HG03103 (cell line): ENCODE measurements at regions not wholly inside any gene's neighbourhood (a gene's known extent, or its start where the extent isn't known, plus 50 kb on each side); places are given as distances from the start of the nearest gene placed in this dataset.

Experiments used
- ATAC-seq: cut with Tn5 transposase; IDR thresholded peaks from one replicate; pipeline ENCODE4 v1.9.1; 2021; ENCODE audit warnings: low read depth; ENCODE audit not compliant: unreplicated experiment

GRCh38 chr12:116381240-116381743, 103.8 kb upstream of the MED13L start:
- no peak for ATAC-seq

- ATAC-seq: no peak
Measured at GRCh38 chr12:116381744-116382685, 104.5 kb upstream of the MED13L start.

DNA sequence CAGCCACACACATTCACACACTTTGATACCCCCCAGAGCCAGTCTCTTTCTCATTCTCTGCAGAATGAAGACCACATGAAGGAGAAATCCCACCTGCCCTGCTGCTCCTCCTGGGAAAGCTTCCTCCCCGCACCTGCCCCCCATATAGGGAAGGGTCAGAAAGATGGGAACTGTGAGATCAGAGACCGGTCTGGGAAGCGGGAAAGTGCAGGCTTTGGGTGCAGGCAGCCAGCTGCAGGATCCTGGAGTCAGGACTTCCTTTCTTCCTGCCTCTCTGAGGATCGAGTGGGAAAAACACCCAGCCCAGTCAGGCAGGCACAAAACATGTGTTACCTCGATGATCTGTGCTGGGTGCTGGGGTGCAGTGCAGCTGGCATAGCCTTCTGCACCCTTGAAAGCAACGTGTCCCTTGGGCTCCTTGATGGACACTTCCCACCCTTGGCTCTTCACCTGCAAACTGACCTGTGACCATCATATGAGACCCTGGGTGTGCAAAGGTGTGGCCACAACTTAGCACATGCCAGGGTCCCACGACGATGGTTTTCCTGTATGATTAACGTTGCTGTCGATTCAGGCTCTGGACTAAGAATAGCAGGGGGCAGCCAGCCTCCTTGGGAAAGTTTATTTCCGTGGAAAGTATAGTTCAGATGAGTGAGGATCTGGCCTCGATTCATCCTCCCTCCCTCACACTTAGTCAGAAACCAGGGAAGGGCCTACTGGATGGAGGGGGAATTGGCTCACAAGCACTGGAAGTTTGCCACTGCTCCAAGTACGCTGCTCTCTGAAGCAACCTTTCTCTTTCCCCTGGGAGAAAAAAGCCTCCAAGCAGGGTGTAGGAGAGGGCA, 105.4 kb upstream of the MED13L start:
- ATAC-seq: no peak

DNA sequence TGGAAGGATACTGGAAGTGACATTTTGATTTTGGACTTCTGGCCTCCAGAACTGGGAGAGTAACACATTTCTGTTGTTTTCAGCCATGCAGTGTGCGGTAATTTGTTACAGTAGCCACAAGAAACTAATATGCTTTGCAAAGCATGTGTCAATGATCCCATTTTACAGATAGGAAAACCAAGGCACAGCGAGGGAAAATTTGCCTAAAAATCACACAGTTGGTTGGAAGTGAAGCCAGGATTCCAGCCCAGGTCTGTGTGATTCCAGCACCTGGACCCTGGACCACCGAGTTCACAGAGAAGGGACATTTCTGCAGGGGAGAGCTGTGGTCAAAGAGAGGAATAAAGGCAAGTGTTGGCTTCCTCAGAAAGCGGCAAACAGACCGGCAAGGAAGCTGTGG, 106.7 kb upstream of the MED13L start:
- ATAC-seq: no peak

DNA sequence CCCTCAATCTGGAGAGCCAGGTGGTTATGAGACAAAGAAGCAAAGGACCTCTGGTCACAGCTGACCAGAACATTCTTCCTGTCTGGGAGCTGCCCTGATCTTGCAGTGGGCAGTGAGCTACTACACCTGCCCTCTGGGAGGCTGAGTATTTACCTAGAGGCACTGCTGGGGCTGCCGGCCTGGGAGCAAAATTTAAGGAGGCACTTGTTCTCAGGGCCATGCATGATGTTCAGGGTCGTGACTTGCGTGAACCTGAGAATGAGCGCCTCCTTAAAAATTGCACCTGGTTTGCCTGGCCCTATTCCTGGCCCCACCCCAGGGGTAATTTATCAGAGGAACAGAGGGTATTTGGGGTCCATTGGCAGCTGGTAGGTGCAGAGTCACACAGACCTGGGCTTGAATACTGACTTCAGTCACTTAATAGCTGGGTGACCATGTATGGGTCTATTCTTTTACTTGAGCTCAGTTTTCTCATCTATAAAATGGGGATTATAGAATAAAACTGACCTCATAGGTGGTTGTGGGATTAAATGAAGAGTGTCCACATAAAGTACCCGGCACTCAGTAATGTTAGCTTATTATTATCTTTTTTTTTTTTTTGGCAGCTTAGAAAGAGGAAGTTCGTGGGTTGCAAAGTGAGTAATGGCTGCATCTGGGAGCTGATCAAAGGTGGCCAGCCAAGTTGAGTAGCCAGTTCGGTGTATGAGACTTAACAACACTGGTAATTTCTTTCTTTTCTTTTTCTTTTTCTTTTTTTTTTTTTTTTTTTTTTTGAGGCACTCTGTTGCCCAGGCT, 107.4 kb upstream of the MED13L start:
- no peak for ATAC-seq

DNA sequence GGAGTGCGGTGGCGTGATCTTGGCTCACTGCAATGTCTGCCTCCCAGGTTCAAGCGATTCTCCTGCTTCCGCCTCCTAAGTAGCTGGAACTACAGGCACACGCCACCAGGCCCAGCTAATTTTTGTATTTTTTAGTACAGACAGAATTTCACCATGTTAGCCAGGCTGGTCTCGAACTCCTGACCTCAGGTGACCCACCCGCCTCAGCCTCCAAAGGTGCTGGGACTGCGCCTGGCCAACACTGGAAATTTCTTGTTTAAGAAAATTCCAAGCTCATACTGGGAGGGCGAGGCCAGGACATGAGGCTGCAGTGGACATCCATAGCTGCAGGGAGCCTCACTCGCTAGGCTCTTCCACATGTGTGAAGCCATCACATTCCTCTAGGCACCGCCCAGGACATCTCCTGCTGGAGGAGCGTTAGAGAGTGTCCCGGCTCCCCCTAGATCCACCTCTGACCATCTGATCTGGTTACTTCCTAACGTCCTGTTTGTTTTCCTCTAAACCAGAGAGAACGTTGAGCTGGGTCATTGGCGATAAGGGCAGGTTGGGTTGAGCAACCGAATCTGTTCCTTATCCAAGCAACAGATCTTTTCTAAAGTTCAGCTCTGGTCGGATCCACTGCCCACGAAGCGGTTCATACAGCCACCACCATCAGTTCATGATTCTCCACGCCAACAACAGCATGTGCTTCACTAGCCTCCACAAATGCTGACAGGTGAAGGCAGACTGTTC, 108.2 kb upstream of the MED13L start:
- no peak for ATAC-seq

DNA sequence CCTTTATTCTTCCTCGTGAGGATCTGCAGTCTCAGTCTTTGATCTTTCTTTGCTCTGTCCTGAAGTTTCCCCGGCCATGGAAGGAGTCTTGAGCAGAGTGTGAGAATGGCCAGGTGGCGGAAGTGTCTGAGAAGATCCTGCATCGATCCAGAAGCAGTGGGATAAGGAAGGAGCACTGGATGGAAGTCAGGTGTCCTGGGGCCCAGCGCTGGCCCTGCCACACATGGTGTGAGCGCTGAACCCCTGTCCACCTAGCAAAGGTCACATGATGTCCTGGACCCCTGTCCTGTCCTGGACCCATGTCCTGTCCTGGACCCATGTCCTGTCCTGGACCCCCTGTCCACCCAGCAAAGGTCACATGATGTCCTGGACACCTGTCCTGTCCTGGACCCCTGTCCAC, 111.8 kb upstream of the MED13L start:
- no peak for ATAC-seq

GRCh38 chr12:116389990-116390389, 112.5 kb upstream of the MED13L start:
- no peak for ATAC-seq

GRCh38 chr12:116390401-116391335, 113.2 kb upstream of the MED13L start:
- no peak for ATAC-seq

- no peak for ATAC-seq
Measured at GRCh38 chr12:116391501-116391900, 114.0 kb upstream of the MED13L start.

DNA sequence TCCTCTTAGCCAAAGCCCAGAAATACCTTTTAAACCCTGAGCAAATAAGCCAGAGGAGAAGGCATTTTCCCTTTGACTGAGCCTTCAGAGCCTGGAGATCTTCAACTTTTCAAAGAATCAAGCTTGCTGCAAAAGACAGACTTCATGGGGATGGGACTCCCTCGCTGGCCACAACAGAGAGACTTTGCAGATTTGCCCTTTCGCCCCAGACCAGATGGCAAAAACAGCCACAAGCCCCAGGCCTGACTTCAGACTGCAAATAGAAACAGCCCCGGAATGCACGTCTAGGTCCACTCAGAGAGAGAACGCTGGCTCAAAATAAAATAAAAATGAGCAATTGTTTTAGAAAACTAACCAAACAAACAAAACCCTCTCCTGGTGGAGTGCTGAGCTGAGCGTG, 114.6 kb upstream of the MED13L start:
- ATAC-seq: no peak

GRCh38 chr12:116393255-116393654, 115.8 kb upstream of the MED13L start:
- ATAC-seq: no peak

GRCh38 chr12:116393859-116394650, 116.6 kb upstream of the MED13L start:
- ATAC-seq: no peak

- ATAC-seq: no peak
Measured at GRCh38 chr12:116395396-116395795, 117.9 kb upstream of the MED13L start.

GRCh38 chr12:116397148-116397547, 119.7 kb upstream of the MED13L start:
- no peak for ATAC-seq

GRCh38 chr12:116398193-116398592, 120.7 kb upstream of the MED13L start:
- ATAC-seq: no peak

GRCh38 chr12:116399055-116399454, 121.6 kb upstream of the MED13L start:
- no peak for ATAC-seq
